ENCODE measurements at regions not wholly inside any gene's neighbourhood (a gene's known extent, or its start where the extent isn't known, plus 50 kb on each side); places are given as distances from the start of the nearest gene placed in this dataset.

DNA sequence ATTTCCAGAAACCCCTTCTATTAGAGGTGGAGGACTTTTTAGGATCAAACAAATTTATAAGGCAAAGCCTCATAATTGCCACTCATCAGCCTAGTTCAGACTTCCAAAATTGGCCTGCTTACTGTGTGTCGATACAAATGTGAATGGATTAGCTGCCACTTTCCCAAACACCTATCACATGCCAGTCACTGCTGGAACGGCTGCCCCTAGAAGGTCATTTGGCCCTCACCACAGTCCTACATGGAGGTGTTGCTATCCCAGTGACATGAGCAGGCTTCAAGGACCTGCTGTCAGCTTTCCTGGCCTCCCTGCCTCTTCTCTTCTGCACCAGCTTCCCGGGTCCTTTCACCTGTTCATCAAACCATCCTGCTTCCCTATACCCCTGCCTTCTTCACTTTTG is 279.2 kb upstream of the SKOR2 start:
- no peak for DNase-seq

- no peak for DNase-seq
Measured at GRCh38 chr18:47528343-47528742, 276.9 kb upstream of the SKOR2 start.

DNA sequence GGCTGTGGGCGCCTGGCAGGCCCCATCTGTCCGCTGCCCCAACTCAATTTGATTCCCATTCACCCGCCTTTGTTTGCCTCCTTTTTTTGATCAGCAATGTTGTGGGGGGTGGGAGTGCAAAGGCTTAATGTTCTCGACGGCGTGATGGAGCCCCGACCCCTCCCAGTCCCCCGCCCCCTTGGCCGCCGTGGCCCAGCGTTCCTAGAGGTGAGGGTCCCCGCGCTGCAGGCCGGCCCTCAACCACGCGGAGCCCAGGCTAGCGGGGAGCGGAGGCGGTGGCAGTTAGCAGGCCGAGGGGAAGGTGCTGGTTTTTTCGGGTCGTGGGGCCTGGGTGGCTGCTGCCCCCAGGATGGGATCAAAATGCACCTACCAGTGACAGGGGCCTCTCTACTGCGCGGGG is 274.7 kb upstream of the SKOR2 start:
- DNase-seq, result no peak

GRCh38 chr18:47522359-47522758 is 270.9 kb upstream of the SKOR2 start:
- DNase-seq, result no peak

- DNase-seq, result no peak
Measured at GRCh38 chr18:47520263-47520662, 268.8 kb upstream of the SKOR2 start.

- DNase-seq, result no peak
Measured at GRCh38 chr18:47519706-47520105, 268.2 kb upstream of the SKOR2 start.

- no peak for DNase-seq
Measured at GRCh38 chr18:47519277-47519676, 267.8 kb upstream of the SKOR2 start.

- no peak for DNase-seq
Measured at GRCh38 chr18:47513614-47514013, 262.2 kb upstream of the SKOR2 start.

GRCh38 chr18:47512726-47513435 is 261.4 kb upstream of the SKOR2 start:
- no peak for DNase-seq

DNA sequence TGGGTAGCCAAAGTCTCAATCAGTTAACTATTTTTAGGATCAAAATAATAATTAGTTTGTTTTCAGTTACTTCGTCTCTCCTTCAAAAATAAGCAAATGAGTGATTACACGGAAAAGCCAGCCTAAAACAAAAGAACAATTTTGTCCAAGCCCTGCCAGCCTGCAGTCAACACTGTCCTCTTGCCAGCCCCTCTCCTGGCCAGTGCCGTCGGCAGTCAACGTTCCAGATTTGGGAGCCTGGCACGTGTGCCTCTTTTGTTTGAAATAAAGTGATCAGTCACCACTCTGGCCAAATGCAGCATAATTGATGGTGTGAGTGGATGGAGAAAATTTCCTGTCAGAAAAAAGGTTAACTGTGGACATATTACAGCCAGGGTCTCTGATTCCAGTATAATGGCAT is 260.6 kb upstream of the SKOR2 start:
- no peak for DNase-seq

DNA sequence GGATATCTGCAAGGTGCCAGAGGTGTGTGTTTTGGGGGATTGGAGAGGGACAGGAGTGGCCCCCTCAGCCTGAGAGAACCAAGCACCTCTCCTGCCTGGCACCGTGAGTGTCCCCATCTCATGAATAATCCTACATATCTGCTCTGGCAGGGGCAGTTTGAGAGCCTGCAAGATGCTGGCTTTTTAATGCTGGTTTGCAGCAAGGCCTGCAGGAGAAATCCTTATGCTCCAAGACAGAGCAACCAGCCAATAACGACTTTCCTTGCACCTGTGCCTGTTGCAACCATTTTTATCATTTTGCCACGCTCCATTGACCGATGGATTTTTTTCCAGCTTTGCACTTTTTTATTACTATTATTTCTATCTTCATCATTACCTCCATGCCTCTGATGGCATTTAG is 259.4 kb upstream of the SKOR2 start:
- no peak for DNase-seq

- no peak for DNase-seq
Measured at GRCh38 chr18:47507651-47508050, 256.2 kb upstream of the SKOR2 start.

GRCh38 chr18:47506897-47507296 is 255.4 kb upstream of the SKOR2 start:
- DNase-seq, result no peak

DNA sequence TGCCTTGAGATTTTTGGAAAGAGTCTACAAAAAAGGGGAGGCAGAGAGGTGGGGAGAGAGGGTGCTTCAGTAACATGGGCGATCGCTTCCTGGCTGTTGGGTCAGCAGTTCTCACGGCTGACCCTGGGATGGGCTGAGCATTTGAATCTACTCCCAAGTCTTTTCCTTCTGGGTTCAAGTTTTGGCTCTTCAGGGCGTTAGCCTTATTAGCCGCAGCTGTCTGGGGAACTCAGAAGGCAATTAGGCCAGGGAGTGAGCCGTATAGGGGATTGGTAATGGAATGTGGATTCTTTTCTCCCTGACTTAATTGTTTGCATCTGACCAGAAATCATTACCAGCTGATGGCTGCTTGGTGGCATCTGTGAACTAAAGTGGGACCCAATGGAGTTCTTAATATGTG is 250.5 kb upstream of the SKOR2 start:
- DNase-seq, result no peak

- DNase-seq, result no peak
Measured at GRCh38 chr18:47500930-47501329, 249.5 kb upstream of the SKOR2 start.

GRCh38 chr18:47492691-47493090 is 241.2 kb upstream of the SKOR2 start:
- DNase-seq, result no peak

DNA sequence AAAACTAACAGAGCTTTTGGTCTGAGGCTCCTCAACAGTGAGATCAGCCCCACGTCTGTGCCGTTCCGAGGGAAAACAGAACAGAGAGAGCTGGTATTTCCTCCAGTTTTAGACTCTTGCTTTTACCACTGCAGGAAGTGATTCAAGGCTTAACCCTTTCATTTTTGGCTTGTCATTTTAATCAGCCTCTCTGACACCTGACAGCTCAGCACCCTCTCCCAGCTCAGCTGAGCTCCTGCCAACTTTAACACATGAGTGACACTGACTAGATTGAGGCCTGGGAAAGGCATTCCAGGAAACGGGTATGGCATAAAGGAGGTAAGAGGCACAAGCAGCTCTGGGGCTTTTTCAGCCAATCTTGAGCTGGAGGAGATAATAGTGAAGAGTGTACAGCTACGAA is 239.4 kb upstream of the SKOR2 start:
- DNase-seq, result no peak

DNA sequence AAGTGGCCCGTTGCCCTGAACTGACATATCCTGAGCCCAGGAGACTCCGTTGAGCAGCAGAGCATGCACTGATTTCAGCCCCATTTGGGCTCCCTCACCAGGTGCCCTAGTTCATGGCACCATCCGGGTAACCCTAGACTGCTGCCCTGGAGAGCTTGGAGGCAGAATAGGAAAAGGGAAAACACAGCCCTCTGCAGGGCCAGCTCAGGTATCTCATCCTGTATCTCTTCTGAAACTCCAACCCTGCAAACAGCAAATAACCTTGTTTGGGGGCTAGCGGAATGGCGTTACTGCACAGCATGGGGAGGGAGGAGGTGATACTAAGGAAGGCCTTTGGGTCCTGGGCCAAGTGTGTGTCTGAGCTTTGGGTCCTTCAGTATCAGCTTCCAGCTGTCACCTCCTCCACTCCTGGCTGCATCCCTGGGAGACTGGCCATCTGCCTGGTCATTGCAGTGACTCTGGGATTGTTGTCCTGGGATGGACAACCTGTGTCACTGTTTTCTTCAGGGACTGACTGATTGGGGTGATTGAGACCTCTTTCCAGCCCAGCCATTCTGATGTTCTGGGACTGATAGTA is 233.8 kb upstream of the SKOR2 start:
- no peak for DNase-seq

- no peak for DNase-seq
Measured at GRCh38 chr18:47484068-47484467, 232.6 kb upstream of the SKOR2 start.

DNA sequence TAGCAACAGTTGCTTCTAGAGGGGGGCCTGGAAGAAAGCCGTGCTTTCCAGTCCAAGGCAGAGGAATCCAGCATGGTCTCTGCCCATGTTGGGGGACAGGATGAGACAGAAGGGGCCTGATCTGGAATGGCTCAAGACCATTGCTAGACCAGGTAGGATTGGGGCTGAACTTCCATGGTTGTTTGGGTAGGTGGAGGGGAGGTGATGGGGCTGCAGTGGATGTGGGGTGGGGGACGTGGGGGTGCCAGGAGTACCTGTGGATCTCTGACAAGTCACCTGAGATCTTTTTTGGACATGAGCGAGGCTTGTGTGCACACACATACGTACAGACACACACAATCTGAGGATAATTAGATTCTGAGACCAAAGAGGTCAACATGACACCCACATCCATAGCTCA is 228.7 kb upstream of the SKOR2 start:
- no peak for DNase-seq

DNA sequence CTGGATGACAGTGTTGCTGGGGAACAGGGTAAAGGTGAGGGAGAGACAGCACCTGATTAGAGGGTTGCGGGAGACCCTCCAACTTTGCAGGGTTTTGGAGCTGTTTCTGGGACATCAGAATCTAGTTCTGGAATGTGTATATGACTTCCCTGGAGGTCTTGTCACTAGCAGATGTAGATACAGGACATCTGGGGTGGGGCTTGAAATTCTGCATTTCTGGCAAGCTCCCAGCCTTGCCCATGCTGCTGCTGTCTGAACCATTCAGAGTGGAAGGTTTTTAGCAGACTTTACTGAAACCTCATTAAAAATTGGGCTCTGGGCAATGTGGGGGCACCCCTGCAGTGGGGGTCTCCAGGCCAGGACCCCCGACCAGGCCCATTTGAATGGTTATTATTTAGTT is 220.3 kb upstream of the SKOR2 start:
- DNase-seq, result no peak

DNA sequence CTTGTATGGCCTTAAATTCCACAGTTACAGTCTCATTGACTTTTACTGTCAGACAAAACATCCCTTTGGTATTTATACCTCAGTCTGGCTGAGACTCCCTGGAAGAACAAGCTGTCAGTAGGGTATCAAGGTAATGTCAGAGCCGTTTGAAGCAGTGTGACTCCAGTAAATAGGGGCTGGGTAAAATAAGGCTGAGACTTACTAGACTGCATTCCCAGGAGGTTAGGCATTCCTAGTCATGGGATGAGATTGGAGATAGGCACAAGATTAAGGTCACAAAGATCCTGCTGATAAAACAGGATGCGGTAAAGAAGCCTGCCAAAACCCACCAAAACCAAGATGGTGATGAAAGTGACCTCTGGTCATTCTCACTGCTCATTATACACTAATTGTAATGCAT is 219.5 kb upstream of the SKOR2 start:
- DNase-seq, result no peak

GRCh38 chr18:47469576-47469975 is 218.1 kb upstream of the SKOR2 start:
- DNase-seq, result no peak

- no peak for DNase-seq
Measured at GRCh38 chr18:47461977-47462376, 210.5 kb upstream of the SKOR2 start.

- no peak for DNase-seq
Measured at GRCh38 chr18:47461406-47461948, 210.0 kb upstream of the SKOR2 start.
